ENCODE measurements at regions not wholly inside any gene's neighbourhood (a gene's known extent, or its start where the extent isn't known, plus 50 kb on each side); places are given as distances from the start of the nearest gene placed in this dataset.

- Histone ChIP-seq H3K27me3 (ENCODE audit: low read depth) (no peaks in the 10 kb centered on the region), H3K4me1 (peaks cover under 1% of the 10 kb centered on the region; the same call in 1 of the 2 replicates), H3K4me3 (no peak overlapping the region), H3K36me3 (replicated peaks) (no peaks in the 10 kb centered on the region), H3K9me3 (no peaks in the 10 kb centered on the region; the same call in 1 of the 2 replicates)
- in situ Hi-C loops (cut with MboI; ENCODE audit: low sequenced_read_pairs): no loop called here
- DNase-seq (ENCODE audit: low spot score in 2 of 2): no peak
Observed at GRCh38 chr4:138507522-138507921, 265.4 kb upstream of the SLC7A11 start.

GRCh38 chr4:138501614-138502013 lies 259.5 kb upstream of the SLC7A11 start:
- Histone ChIP-seq H3K27me3 (ENCODE audit: low read depth) (no peaks in the 10 kb centered on the region), H3K36me3 (replicated peaks) (no peaks in the 10 kb centered on the region), H3K4me3 (no peak overlapping the region), H3K9me3 (peaks cover 15% of the 10 kb centered on the region), H3K4me1 (no peaks in the 10 kb centered on the region)
- in situ Hi-C loops (cut with MboI; ENCODE audit: low sequenced_read_pairs): no loop called here
- DNase-seq (ENCODE audit: low spot score in 2 of 2): no peak

DNA sequence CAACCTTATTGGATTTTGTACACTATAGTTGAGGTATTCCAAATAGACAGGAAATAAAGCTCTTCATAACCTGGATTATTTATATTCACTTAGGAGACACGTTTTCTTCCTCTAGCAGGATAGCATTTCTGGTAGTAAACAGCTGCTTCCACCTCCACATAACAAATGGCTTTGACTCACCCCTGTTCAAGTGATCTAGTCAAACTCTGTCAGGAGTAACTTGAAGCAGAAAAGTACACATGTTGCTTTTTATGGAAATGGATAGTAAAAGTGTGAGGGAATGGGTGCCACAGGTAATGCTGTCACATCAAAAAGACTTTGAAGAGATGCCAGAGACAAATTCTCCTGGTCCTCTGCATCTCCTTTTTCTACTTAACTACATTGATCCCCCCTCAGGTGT lies 258.7 kb upstream of the SLC7A11 start:
- Histone ChIP-seq H3K27me3 (ENCODE audit: low read depth) (no peaks in the 10 kb centered on the region), H3K36me3 (replicated peaks) (no peaks in the 10 kb centered on the region), H3K9me3 (peaks cover 15% of the 10 kb centered on the region), H3K4me1 (no peaks in the 10 kb centered on the region), H3K4me3 (no peak overlapping the region)
- DNase-seq (ENCODE audit: low spot score in 2 of 2): no peak
- in situ Hi-C loops (cut with MboI; ENCODE audit: low sequenced_read_pairs): no loop called here

DNA sequence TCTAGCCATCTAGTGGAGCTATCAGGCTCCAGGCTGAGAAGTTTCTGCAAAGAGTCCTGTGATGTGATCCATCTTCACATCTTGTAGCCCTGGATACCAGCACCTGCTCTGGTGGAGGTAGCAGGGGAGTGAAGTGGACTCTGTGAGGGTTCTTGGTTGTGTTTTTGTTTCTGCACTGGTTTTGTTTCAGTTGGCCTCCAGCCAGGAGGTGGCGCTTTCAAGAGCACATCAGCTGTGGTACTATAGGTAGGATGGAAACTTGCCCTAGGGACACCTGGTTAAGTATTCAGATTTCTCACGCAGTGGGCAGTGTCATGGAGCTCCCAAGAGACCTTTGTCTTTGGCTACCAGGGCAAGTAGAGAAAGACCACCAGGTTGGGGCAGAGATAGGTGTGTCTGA lies 257.5 kb upstream of the SLC7A11 start:
- DNase-seq (ENCODE audit: low spot score in 2 of 2): no peak
- Histone ChIP-seq H3K36me3 (replicated peaks) (no peaks in the 10 kb centered on the region), H3K4me1 (no peaks in the 10 kb centered on the region), H3K9me3 (peaks cover 15% of the 10 kb centered on the region), H3K4me3 (no peak overlapping the region), H3K27me3 (ENCODE audit: low read depth) (no peaks in the 10 kb centered on the region)
- in situ Hi-C loops (cut with MboI; ENCODE audit: low sequenced_read_pairs): no loop called here

GRCh38 chr4:138494931-138495330 lies 252.8 kb upstream of the SLC7A11 start:
- H3K4me3 ChIP-seq: no peak overlapping the region
- H3K27me3 ChIP-seq (ENCODE audit: low read depth): no peaks in the 10 kb centered on the region
- no peaks in the 10 kb centered on the region for H3K4me1 ChIP-seq
- no peak for DNase-seq (ENCODE audit: low spot score in 2 of 2)
- in situ Hi-C loops (cut with MboI; ENCODE audit: low sequenced_read_pairs): no loop called here
- no peaks in the 10 kb centered on the region for H3K36me3 ChIP-seq (replicated peaks)
- peaks cover 15% of the 10 kb centered on the region for H3K9me3 ChIP-seq

GRCh38 chr4:138494116-138494515 lies 252.0 kb upstream of the SLC7A11 start:
- Histone ChIP-seq H3K27me3 (ENCODE audit: low read depth) (no peaks in the 10 kb centered on the region), H3K4me1 (no peaks in the 10 kb centered on the region)
- no peak for DNase-seq (ENCODE audit: low spot score in 2 of 2)

DNA sequence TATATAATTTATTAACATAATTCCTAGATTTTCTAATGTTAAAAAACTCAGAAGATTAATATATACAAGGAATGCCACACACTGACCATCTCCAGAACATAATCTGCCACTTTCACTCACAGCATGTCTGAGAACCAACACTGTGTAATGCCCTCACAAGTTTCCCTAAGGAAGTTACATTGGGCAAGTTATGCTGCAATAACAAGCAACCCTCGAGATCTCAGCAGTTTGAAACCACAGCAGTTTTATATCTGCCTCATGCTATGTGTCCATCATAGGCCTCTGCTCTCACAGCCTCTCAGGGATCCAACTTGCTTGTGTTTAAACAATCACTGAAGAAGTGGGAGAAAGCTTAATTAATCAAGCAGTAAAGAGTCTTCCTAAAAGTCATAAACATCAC lies 250.0 kb upstream of the SLC7A11 start:
- Histone ChIP-seq H3K9me3 (no peaks in the 10 kb centered on the region), H3K27me3 (ENCODE audit: low read depth) (no peaks in the 10 kb centered on the region), H3K36me3 (replicated peaks) (no peaks in the 10 kb centered on the region), H3K4me3 (no peak overlapping the region), H3K4me1 (peaks cover 14% of the 10 kb centered on the region)
- in situ Hi-C loops (cut with MboI; ENCODE audit: low sequenced_read_pairs): no loop called here
- no peak for DNase-seq (ENCODE audit: low spot score in 2 of 2)

More at GRCh38 chr4:138494116-138494515, 252.0 kb upstream of the SLC7A11 start:
- Histone ChIP-seq H3K36me3 (replicated peaks) (no peaks in the 10 kb centered on the region), H3K9me3 (peaks cover 13% of the 10 kb centered on the region), H3K4me3 (no peak overlapping the region)
- in situ Hi-C loops (cut with MboI; ENCODE audit: low sequenced_read_pairs): no loop called here

- no peaks in the 10 kb centered on the region for H3K36me3 ChIP-seq (replicated peaks)
- in situ Hi-C loops (cut with MboI; ENCODE audit: low sequenced_read_pairs): no loop called here
- peaks cover 14% of the 10 kb centered on the region for H3K4me1 ChIP-seq
- no peak for DNase-seq (ENCODE audit: low spot score in 2 of 2)
- no peak overlapping the region for H3K4me3 ChIP-seq
- H3K9me3 ChIP-seq: no peaks in the 10 kb centered on the region
- no peaks in the 10 kb centered on the region for H3K27me3 ChIP-seq (ENCODE audit: low read depth)
Observed at GRCh38 chr4:138488533-138488932, 246.4 kb upstream of the SLC7A11 start.

DNA sequence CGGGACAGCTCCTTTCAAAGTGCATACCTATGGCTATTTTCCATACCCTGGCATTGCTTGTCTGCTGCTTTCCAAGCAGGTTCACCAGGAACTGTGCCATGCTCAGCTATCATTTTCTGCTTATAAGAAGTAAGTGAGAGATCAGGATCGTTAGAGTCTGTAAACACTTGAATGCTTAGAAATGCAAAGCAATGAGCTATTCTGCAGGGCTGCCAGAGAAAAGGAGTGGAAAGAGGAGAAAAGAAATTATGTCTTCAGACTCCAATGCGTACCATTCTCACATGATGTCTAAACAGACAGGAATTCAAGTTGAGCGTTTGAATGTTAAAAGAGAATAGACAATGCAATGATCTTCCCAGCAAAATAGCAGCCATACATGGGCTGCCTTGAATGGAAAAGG lies 245.5 kb upstream of the SLC7A11 start:
- in situ Hi-C loops (cut with MboI; ENCODE audit: low sequenced_read_pairs): no loop called here
- Histone ChIP-seq H3K36me3 (replicated peaks) (no peaks in the 10 kb centered on the region), H3K4me1 (peaks cover 14% of the 10 kb centered on the region), H3K4me3 (no peak overlapping the region), H3K27me3 (ENCODE audit: low read depth) (no peaks in the 10 kb centered on the region), H3K9me3 (no peaks in the 10 kb centered on the region)
- DNase-seq (ENCODE audit: low spot score in 2 of 2): peak; percentile 20 to 48

GRCh38 chr4:138487230-138487629 lies 245.1 kb upstream of the SLC7A11 start:
- Histone ChIP-seq H3K4me3 (no peak overlapping the region), H3K27me3 (ENCODE audit: low read depth) (no peaks in the 10 kb centered on the region), H3K4me1 (peaks cover 14% of the 10 kb centered on the region), H3K36me3 (replicated peaks) (no peaks in the 10 kb centered on the region), H3K9me3 (no peaks in the 10 kb centered on the region)
- in situ Hi-C loops (cut with MboI; ENCODE audit: low sequenced_read_pairs): no loop called here
- no peak for DNase-seq (ENCODE audit: low spot score in 2 of 2)

DNA sequence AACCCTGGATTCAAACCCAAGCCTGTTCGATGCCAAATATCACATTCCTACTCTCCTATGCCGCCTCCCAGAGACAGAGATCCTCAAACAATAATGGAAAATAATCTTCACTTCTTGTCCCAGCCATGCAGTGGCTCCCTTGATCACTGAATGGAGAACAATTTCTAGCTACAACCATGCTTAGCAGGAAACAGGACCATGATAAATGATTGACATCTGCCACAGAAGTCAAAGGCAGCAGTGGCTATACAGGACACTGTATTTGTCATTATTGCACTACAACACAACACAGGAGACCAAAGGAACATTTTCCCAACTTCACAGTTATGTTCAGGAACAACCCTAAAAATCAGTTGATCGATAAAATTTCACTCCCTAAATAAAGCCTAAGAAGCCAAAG lies 243.3 kb upstream of the SLC7A11 start:
- no peaks in the 10 kb centered on the region for H3K27me3 ChIP-seq (ENCODE audit: low read depth)
- H3K4me1 ChIP-seq: peaks cover 14% of the 10 kb centered on the region
- DNase-seq (ENCODE audit: low spot score in 2 of 2): no peak
- in situ Hi-C loops (cut with MboI; ENCODE audit: low sequenced_read_pairs): no loop called here
- H3K36me3 ChIP-seq (replicated peaks): no peaks in the 10 kb centered on the region
- H3K4me3 ChIP-seq: no peak overlapping the region
- no peaks in the 10 kb centered on the region for H3K9me3 ChIP-seq

GRCh38 chr4:138475116-138475515 lies 233.0 kb upstream of the SLC7A11 start:
- no peaks in the 10 kb centered on the region for H3K9me3 ChIP-seq
- no peaks in the 10 kb centered on the region for H3K27me3 ChIP-seq (ENCODE audit: low read depth)
- in situ Hi-C loops (cut with MboI; ENCODE audit: low sequenced_read_pairs): no loop called here
- no peak for DNase-seq (ENCODE audit: low spot score in 2 of 2)
- no peaks in the 10 kb centered on the region for H3K4me1 ChIP-seq
- no peak overlapping the region for H3K4me3 ChIP-seq
- H3K36me3 ChIP-seq (replicated peaks): no peaks in the 10 kb centered on the region

DNA sequence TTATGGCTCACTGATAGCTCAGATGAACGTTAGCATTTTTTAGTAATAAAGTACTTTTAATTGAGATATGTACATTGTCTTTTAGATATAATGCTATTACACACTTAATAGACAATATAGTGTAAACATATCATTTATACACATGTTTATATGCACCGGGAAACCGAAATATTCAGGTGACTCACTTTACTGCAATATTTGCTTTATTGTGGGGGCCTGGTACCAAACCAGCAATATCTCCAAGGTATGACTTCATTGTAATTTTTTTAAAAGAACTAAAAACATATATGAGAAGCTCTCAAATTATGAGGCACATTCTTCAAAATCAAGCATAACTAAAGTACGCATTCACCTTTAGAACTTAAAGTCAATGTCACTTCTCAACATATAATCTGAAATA lies 231.2 kb upstream of the SLC7A11 start:
- H3K4me3 ChIP-seq: no peak overlapping the region
- H3K27me3 ChIP-seq (ENCODE audit: low read depth): no peaks in the 10 kb centered on the region
- H3K36me3 ChIP-seq (replicated peaks): no peaks in the 10 kb centered on the region
- in situ Hi-C loops (cut with MboI; ENCODE audit: low sequenced_read_pairs): no loop called here
- no peak for DNase-seq (ENCODE audit: low spot score in 2 of 2)
- H3K4me1 ChIP-seq: no peaks in the 10 kb centered on the region
- no peaks in the 10 kb centered on the region for H3K9me3 ChIP-seq

- in situ Hi-C loops (cut with MboI; ENCODE audit: low sequenced_read_pairs): no loop called here
- Histone ChIP-seq H3K27me3 (ENCODE audit: low read depth) (no peaks in the 10 kb centered on the region), H3K4me3 (no peak overlapping the region), H3K36me3 (replicated peaks) (no peaks in the 10 kb centered on the region), H3K4me1 (no peaks in the 10 kb centered on the region; the same call in 1 of the 2 replicates), H3K9me3 (no peaks in the 10 kb centered on the region)
- DNase-seq (ENCODE audit: low spot score in 2 of 2): peak in 1 of 2 experiments; percentile 4
Observed at GRCh38 chr4:138460477-138461414, 218.6 kb upstream of the SLC7A11 start.
